GM23248 (cell line): ENCODE measurements at regions not wholly inside any gene's neighbourhood (a gene's known extent, or its start where the extent isn't known, plus 50 kb on each side); places are given as distances from the start of the nearest gene placed in this dataset.

Experiments
- EZH2 ChIP-seq: fragments of 200-600 bp; sonication (generic); IDR thresholded peaks from 2 replicates; pipeline ENCODE4 v1.6.1; 2018; ENCODE audit warnings: antibody characterized with exemption, mild to moderate bottlenecking; ENCODE audit not compliant: insufficient read depth, poor library complexity, severe bottlenecking
- EZH2phosphoT487 ChIP-seq: fragments of 200-600 bp; sonication (generic); IDR thresholded peaks from 2 replicates; pipeline ENCODE4 v1.6.1; 2018; ENCODE audit warnings: antibody characterized with exemption, moderate library complexity, mild to moderate bottlenecking, low read depth; ENCODE audit not compliant: insufficient read depth

GRCh38 chrX:55996649-55997048 is 235.5 kb upstream of the KLF8 start:
- TF ChIP-seq EZH2phosphoT487 (no peak), EZH2 (no peak)
